IMR-90 (cell line): ENCODE measurements at regions not wholly inside any gene's neighbourhood (a gene's known extent, or its start where the extent isn't known, plus 50 kb on each side); places are given as distances from the start of the nearest gene placed in this dataset.

Experiments used
- ATAC-seq: fragments of 200-7000 bp; cut with Tn5 transposase; 2 replicates; pipeline ENCODE4 v1.9.1; 2020; ENCODE audit warnings: low read depth, mild to moderate bottlenecking, moderate library complexity
- BruUV-seq: library from RNA; stranded (reverse); fragments of 400-500 nt; replicated peaks from 2 replicates; lab custom pipeline; 2021; lab: Mats Ljungman, UMichigan
- CTCF ChIA-PET: fragments of 300-600 bp; formaldehyde crosslinking; extraction: SDS; loops from one replicate; lab custom pipeline; 2021; ENCODE audit warnings: antibody characterized with exemption; lab: Yijun Ruan, JAX
- POLR2A ChIA-PET: fragments of 300-600 bp; sonication (Branson Sonifier 250); formaldehyde crosslinking; loops from one replicate; lab custom pipeline; 2022; ENCODE audit warnings: antibody characterized with exemption; ENCODE audit not compliant: unreplicated experiment; lab: Charles Lee
- DNase-seq: peaks from one replicate; pipeline ENCODE4 v3.0.0; 2013
- H2AFZ ChIP-seq: replicated peaks from 2 replicates; pipeline ENCODE3; 2013; ENCODE audit warnings: low read length, mild to moderate bottlenecking; ENCODE audit not compliant: poor library complexity
- H2AK5ac ChIP-seq: 2 replicates; pipeline ENCODE4 v1.6.1; 2013; ENCODE audit warnings: low read depth, low read length, inconsistent platforms
- H2AK9ac ChIP-seq: replicated peaks from 2 replicates; pipeline ENCODE3; 2013; ENCODE audit warnings: mild to moderate bottlenecking, low read depth, low read length, moderate library complexity; ENCODE audit not compliant: poor library complexity
- H2BK120ac ChIP-seq: 2 replicates; pipeline ENCODE4 v1.6.1; 2013; ENCODE audit warnings: low read depth, low read length, inconsistent platforms
- H2BK15ac ChIP-seq: 3 replicates; pipeline ENCODE4 v1.6.1; 2013; ENCODE audit warnings: low read depth, low read length, inconsistent platforms
- H2BK20ac ChIP-seq: 2 replicates; pipeline ENCODE4 v1.6.1; 2013; ENCODE audit warnings: low read depth, mild to moderate bottlenecking, inconsistent platforms, low read length, moderate library complexity
- H2BK5ac ChIP-seq: 2 replicates; pipeline ENCODE4 v1.6.1; 2013; ENCODE audit warnings: mild to moderate bottlenecking, low read depth, low read length, inconsistent platforms; ENCODE audit not compliant: poor library complexity, severe bottlenecking
- H3K14ac ChIP-seq: replicated peaks from 2 replicates; pipeline ENCODE4 v1.6.1; 2013; ENCODE audit warnings: low read depth, low read length, inconsistent platforms
- H3K18ac ChIP-seq: 2 replicates; pipeline ENCODE4 v1.6.1; 2013; ENCODE audit warnings: low read depth, low read length, control low read depth
- H3K23ac ChIP-seq: 2 replicates; pipeline ENCODE4 v1.6.1; 2013; ENCODE audit warnings: low read depth, low read length, inconsistent platforms
- H3K27ac ChIP-seq: 2 replicates; pipeline ENCODE4 v1.5.1; 2013; ENCODE audit warnings: mild to moderate bottlenecking, control low read depth, low read length; ENCODE audit not compliant: insufficient read depth
- H3K27me3 ChIP-seq: 2 replicates; pipeline ENCODE4 v1.6.1; 2013; ENCODE audit warnings: low read length; ENCODE audit not compliant: control insufficient read depth, insufficient read depth
- H3K36me3 ChIP-seq: 2 replicates; pipeline ENCODE4 v1.6.1; 2013; ENCODE audit warnings: low read length, mixed read lengths; ENCODE audit not compliant: control insufficient read depth, insufficient read depth
- H3K4ac ChIP-seq: 2 replicates; pipeline ENCODE4 v1.6.1; 2013; ENCODE audit warnings: low read depth, low read length, inconsistent platforms
- H3K4me1 ChIP-seq: 2 replicates; pipeline ENCODE4 v1.6.1; 2013; ENCODE audit warnings: low read length, mixed read lengths; ENCODE audit not compliant: control insufficient read depth, insufficient read depth
- H3K4me2 ChIP-seq: 2 replicates; pipeline ENCODE4 v1.6.1; 2013; ENCODE audit warnings: low read depth, mild to moderate bottlenecking, control low read depth, low read length, moderate library complexity
- H3K4me3 ChIP-seq: 2 replicates; pipeline ENCODE4 v1.5.1; 2013; ENCODE audit warnings: low read depth, mild to moderate bottlenecking, control low read depth, low read length, moderate library complexity; ENCODE audit not compliant: insufficient read depth
- H3K56ac ChIP-seq: 2 replicates; pipeline ENCODE4 v1.6.1; 2013; ENCODE audit warnings: low read length, inconsistent platforms; ENCODE audit not compliant: insufficient read depth; ENCODE audit errors: extremely low read depth
- H3K79me1 ChIP-seq, 2 experiments: 2 replicates each; pipeline ENCODE4 v1.6.1; 2013; ENCODE audit warnings: low read length in 2 of 2, inconsistent platforms in 1 of 2, low read depth in 1 of 2
- H3K9ac ChIP-seq: 2 replicates; pipeline ENCODE4 v1.6.1; 2013; ENCODE audit warnings: low read depth, low read length, control low read depth
- H3K9me1 ChIP-seq: 2 replicates; pipeline ENCODE4 v1.6.1; 2013; ENCODE audit warnings: low read length, inconsistent platforms; ENCODE audit not compliant: insufficient read depth
- H3K9me3 ChIP-seq: 2 replicates; pipeline ENCODE4 v1.6.1; 2013; ENCODE audit warnings: low read length; ENCODE audit not compliant: control insufficient read depth, insufficient read depth
- H4K20me1 ChIP-seq: 2 replicates; pipeline ENCODE4 v1.6.1; 2013; ENCODE audit warnings: low read length, inconsistent platforms; ENCODE audit not compliant: insufficient read depth
- H4K5ac ChIP-seq: 2 replicates; pipeline ENCODE4 v1.6.1; 2013; ENCODE audit warnings: mild to moderate bottlenecking, low read depth, low read length, control low read depth
- H4K8ac ChIP-seq, 2 experiments: 2 replicates each; pipeline ENCODE4 v1.6.1; 2013; ENCODE audit warnings: low read depth in 2 of 2, low read length in 2 of 2, control low read depth in 1 of 2, inconsistent platforms in 1 of 2
- H4K91ac ChIP-seq: 2 replicates; pipeline ENCODE4 v1.6.1; 2013; ENCODE audit warnings: low read depth, low read length, inconsistent platforms; ENCODE audit not compliant: insufficient read depth
- BHLHE40 ChIP-seq: fragments of 150-350 bp; IDR thresholded peaks from 2 replicates; pipeline ENCODE4 v1.6.1; 2016; ENCODE audit warnings: mild to moderate bottlenecking, low read depth, low read length
- MAFK ChIP-seq: IDR thresholded peaks from 2 replicates; pipeline ENCODE4 v1.6.1; 2012; ENCODE audit warnings: low read depth, low read length, improper control_type of control experiment
- RFX5 ChIP-seq: IDR thresholded peaks from 2 replicates; pipeline ENCODE4 v1.8.0; 2012; ENCODE audit warnings: low read depth, mild to moderate bottlenecking, low read length, moderate library complexity
- WGBS, 2 experiments: methylation state at CpG; one replicate each; pipeline versions ENCODE4 v1.1.5 to v1.1.7; 2013; ENCODE audit warnings: missing lambda C conversion rate in 2 of 2; ENCODE audit not compliant: insufficient read length in 1 of 2; ENCODE audit errors: extremely low coverage in 2 of 2; 5-methylcytosine and 5-hydroxymethylcytosine counted together
- dilution Hi-C: fragments of 300-500 bp; cut with HindIII; formaldehyde crosslinking; loops from one replicate; pipeline ENCODE4 v1.14.3; 2018; ENCODE audit warnings: low sequenced_read_pairs; ENCODE audit not compliant: unreplicated experiment
- in situ Hi-C: fragments of 300-500 bp; cut with MboI; formaldehyde crosslinking; loops from 3 replicates; pipeline ENCODE4 v1.14.3; 2019; ENCODE audit warnings: low sequenced_read_pairs, inconsistent platforms, mixed read lengths
- intact Hi-C: fragments of 100-400 bp; cut with micrococcal nuclease; formaldehyde crosslinking; loops from 2 replicates; pipeline ENCODE4 v1.10.0; 2022

DNA sequence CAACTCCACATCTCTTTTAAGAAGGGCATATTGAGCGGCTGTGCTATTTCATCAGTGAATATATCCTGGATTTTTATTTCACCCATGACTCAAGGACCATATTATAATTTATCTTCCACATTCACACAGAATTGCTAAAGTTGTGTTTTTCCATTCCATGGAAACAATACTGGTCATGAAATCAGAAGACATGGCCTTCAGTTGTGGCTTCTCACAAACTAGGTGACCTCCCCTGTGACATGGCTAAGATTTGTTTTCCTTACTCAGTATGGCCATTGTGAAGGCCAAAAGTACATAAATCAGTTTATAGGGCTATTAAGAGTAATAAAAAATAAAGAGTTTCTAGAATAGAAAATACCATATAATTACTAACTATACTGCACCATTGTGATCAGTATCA lies 415.6 kb downstream of the OXSM start:
- Histone ChIP-seq H3K36me3 (no peaks in the 10 kb centered on the region), H3K27me3 (no peaks in the 10 kb centered on the region), H3K23ac (no peak overlapping the region), H2BK120ac (no peak overlapping the region), H3K4me3 (no peak overlapping the region), H3K27ac (no peak overlapping the region), H2BK5ac (no peak overlapping the region), H2BK15ac (no peak overlapping the region), H3K4me2 (no peak overlapping the region), H3K56ac (no peak overlapping the region), H3K9me1 (no peaks in the 10 kb centered on the region), H4K20me1 (no peaks in the 10 kb centered on the region), H3K18ac (no peak overlapping the region), H3K9me3 (peaks cover 4% of the 10 kb centered on the region; the same call in 1 of the 2 replicates), H3K14ac (no peak overlapping the region), H4K5ac (no peak overlapping the region), H3K4ac (no peak overlapping the region), H4K8ac (no peak overlapping the region), H2AK5ac (no peak overlapping the region), H4K91ac (no peak overlapping the region), H3K79me1 (no peaks in the 10 kb centered on the region), H2AK9ac (no peak overlapping the region), H2BK20ac (no peak overlapping the region), H2AFZ (no peak overlapping the region), H3K9ac (no peak overlapping the region), H3K4me1 (no peaks in the 10 kb centered on the region)
- in situ Hi-C loops, result no loop called here
- intact Hi-C loops, result no loop called here
- POLR2A ChIA-PET, result no interaction called here
- 20% methylated on average over 1 of the region's 1 CpG; no CpG with 5 or more reads in 1 of the 2 experiments for WGBS, 2 experiments
- no TSS peak for BruUV-seq
- DNase-seq, result no peak
- CTCF ChIA-PET, result no interaction called here
- TF ChIP-seq BHLHE40 (no peak), MAFK (no peak), RFX5 (no peak)
- dilution Hi-C loops, result no loop called here
- no peak for ATAC-seq
